NOMO-1 (cell line): ENCODE measurements at regions not wholly inside any gene's neighbourhood (a gene's known extent, or its start where the extent isn't known, plus 50 kb on each side); places are given as distances from the start of the nearest gene placed in this dataset.

Experiments used
- DNase-seq, 2 experiments: peaks; one replicate each; lab custom pipeline; 2025; ENCODE audit not compliant: unreplicated experiment in 2 of 2; lab: John Stamatoyannopoulos, UW

DNA sequence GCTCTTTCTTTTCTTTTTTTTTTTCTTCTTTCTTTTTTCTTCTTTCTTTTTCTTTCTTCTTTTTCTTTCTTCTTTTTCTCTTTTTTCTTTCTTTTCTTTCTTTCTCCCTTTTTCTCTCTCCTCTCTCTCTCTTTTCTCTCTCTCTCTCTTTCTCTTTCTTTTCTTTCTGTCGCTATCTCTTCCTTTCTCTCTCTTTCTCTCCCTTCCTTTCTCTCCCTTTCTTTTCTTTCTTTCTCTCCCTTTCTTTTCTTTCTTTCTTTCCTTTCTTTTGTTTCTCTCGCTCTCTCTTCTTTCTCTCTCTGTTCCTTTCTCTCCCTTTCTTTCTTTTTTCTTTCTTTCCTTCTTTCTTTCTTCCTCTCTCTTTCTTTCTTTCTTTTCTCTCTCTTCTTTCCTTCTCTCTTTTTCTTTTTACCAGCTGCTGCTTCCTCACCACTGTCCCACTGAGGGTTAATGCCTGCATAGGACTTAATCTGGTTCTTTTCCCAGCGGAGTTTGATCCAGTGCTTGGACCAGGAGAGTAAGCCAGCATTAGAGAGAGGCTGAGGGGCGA is 145.4 kb upstream of the SIX2 start:
- no peak for DNase-seq

DNA sequence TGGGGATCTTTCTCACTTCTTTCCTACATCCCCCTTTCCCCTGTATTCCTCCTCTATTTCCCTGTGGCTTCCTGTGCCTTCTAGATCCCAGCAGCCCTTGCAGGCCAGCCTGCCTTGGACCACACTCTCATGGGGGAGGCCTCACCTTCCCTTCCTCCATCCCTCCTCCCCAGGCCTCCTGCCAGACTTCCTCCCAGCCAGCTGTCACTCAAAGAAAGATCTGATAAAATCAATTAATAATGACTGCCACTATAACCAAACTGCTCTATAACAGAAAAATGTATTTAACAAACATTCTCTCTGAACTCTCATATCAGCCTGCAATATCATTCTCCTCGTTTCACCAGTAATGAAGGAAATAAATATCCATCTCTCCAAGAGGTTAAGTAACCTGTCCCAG is 144.9 kb upstream of the SIX2 start:
- no peak for DNase-seq

DNA sequence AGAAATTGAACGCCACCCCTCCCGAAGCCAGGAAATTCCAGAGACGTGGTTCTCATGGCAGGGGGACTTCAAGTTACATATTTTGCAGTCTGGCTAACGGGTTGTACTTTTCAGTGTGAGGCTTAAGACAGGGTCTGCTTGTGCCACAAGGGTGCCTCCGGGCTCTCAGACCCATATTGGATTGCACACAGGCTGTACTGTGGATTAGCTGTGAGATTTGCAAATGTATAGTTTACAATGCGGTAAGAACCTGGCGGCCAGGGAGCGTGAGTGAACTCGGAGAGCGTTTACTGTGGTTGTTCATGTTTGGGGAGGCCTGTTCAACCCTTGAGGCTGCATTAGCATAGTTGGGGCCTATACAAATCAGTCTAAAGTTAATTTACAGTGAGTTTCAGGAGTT is 143.9 kb upstream of the SIX2 start:
- DNase-seq, result no peak

DNA sequence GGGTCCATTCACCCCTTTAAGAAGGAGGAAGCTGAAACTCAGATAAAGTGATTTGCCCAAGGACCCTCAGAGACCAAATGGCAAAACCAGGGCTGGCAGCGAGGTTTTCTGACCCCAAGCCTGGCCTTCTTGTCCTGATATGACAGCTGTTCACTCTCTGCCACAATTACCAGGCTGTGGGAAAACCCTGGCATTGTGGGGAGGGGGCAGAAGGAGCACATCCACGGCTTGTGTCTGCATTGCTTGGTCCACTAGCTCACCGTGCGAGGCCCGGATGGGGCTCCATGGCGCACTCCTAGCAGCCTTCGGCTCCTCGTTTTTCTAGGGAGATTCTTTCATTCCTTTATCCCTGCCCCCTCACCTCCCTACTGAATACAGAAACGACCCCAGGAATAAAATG is 143.4 kb upstream of the SIX2 start:
- no peak for DNase-seq

DNA sequence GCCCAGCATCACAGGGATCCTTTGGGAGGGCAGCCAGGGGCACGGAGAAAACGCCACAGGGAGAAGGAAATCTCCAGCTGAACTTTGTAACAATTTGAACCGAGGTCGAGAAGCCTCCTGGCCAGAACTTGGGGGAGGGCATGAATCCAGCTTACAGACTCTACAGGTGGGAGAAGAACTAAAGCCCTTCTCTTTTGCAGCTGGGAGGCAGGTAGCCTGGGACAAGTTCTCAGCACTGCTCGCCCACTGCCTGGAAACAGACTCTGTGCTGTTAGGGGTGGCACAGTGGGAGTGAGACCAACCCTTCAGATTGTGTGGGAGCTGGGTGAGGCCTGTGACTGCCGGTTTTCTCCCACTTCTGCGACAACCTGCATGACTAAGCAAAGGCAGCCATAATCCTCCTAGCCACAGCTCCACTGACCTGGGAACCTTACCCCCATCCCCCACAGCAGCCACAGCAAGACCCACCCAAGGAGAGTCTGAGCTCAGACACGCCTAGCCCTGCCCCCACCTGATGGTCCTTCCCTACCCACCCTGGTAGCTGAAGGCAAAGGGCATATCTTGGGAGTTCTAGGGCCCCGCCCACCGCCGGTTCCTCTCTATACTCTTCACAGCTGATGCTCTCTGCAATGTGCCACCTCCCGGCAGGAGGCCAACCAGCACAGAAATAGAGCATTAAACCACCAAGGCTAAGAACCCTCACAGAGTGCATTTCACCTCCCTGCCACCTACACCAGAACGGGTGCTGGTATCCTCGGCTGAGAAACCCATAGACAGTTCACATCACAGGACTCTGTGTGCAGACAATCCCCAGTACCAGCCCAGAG is 136.0 kb upstream of the SIX2 start:
- no peak for DNase-seq

DNA sequence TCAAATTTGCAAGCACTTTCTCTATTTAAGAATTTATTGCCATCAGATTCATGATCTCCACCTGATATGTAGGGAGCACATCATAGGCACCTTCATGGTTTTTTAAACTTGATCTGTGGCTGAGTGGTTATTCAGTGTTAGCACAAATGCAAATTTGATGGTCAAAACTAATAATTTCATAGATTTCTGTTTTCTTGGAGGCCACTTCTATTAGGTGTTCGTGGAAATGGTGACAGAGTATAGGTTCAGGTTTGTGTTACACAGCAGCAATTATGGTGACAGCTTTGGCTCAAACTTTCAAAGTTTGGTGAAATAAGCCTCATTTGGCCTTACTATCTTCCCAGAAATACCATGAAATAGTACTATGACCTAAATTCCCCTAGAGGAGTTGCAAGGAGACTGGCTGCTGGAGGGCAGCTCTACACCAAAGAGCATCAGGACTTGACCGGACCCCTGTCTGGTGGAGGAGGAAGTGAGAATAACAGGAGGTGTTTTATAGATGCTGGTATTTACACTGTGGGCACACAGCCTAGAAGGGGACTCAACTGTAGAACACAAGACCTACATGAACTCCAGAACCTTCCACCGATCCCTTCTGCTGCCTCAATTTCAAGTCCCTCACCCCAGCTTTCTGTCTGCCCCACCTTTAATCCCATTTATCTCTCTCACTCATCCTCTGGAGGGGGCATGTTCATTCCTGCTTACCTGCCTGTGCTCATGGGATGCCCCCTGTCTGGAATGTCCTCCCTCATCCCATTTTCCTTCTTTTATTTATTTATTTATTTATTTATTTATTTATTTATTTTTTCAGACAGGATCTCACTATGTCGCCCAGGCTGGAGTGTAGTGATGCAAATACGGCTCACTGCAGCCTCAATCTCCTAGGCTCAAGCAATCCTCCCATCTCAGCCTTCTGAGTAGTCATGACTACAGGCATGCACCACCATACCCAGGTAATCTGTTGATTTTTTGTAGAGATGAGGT is 132.9 kb upstream of the SIX2 start:
- peak in 1 of 2 experiments; percentile 11 for DNase-seq

DNA sequence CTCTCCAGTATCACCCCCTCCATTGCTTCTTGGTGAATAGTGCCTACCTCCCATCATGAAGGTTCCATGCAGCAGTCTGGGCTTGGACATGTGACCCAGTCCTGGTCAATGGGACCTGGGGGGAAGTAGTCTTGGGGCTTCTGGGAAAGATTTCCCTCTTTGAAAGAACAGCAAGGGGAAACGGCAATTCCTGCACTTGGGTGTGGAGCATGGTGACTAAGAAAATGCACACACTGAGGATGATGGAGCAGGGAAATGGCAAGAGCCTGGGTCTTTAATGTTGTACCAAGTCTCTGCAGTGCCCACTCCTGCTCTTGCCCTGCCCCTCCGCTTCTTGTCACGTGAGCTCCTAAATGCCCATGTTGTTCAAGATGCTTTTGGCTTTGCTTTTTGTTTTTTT is 131.4 kb upstream of the SIX2 start:
- no peak for DNase-seq

DNA sequence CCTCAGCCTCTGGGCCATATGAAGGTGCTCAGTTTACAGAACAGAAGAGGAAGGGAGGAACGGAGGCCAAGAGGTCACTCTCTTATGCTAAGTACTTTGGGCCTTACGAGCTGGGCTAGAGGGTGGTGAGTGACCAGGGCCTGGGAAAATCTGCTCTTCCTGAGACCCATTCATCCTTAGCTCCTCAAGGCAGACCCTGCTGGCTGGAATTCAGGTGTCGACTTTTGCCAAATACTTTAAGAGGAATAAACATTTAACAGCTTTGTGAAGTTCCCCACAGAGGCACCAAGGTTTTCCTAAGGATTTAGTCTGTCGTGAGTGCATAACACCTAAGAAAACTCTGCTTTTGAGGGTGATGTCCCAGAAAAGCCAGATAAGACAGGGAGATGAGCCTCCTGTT is 129.7 kb upstream of the SIX2 start:
- DNase-seq, result no peak

DNA sequence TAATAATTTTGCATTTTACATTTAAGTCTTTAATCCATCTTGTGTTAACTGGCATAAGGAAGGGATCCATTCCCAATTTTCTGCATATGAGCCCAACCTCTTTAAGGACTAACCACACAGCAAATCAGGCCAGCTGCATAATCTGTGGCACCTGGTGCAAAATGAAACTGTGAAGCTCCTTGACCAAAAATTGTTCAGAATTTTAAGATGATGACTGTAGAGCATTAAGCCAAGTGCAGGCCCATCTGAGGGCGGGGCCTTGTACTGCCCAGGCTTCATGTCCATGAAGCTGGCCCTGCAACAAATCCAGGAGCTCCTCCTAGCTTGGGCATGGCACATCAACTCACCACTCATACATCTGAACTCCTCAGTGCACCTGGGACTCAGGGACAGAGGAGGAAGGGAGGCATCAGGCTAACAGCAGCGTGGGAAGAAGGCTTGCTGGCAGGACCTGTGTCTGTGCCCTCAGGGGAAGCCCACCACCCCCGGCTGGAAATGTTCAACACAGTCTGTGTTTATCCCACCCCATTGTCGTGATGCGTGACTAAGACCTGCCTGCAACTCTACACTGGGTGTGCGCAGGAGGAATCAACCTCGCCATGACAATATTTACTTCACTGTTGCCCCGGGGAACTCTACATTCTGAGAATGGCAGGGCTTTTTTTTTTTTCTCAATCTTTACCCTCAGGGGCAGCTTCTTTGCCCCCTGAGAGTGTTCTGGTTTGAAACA is 128.9 kb upstream of the SIX2 start:
- DNase-seq, result no peak

DNA sequence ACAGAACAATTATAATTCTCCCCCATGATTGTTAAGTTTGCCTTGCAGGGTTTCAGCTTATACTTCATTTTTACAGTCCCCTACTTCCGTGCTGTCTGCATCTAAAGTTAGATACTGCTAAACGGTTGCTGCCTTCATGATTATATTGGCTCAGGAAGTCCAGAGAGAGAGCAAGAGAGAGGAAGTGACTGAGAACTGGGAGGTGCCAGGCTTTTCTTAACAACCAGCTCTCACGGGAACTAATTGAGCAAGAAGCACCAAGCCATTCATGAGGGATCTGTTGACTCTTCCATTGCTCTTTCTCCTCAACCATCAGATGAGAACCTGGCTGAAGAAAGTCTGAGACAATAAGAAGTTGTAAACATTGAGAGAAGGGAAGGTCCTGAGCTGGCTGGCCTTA is 125.5 kb upstream of the SIX2 start:
- peak; percentile 74 to 95 for DNase-seq

DNA sequence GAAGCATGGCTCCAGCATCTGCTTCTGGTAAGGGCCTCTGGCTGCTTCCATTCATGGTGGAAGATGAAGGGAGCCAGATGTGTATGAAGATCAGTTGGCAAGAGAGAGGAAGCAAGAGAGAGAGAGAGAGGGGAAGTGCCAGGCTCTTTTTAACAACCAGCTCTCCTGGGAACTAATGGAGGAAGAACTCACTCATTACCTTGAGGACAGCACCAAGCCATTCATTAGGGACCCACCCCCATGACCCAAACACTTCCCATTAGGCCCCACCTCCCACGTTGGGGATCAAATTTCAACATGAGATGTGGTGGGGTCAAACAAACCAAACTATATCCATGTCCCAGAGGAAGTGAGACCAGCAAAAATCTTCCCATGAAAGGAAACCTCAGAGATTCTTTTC is 124.8 kb upstream of the SIX2 start:
- DNase-seq, result peak in 1 of 2 experiments; percentile 44

DNA sequence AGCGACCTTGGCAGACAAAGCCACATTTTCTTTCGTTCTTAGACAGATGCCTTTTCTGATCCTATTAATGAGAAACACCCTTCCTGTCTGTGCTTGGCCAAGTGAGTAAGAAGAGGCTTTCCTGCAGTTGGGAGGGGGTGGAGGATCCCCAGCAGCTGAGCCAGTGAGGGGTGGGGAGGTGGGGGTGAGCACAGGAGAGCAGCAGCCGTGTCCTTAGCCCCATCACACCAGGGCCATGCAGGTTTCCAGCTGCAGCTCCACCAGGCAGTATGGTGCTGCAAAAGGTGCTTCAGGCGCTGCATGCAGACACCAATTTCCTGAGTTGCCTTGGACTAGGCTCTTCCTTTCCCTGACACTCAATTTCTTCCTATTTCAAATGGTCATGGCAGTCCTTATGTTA is 123.3 kb upstream of the SIX2 start:
- no peak for DNase-seq

DNA sequence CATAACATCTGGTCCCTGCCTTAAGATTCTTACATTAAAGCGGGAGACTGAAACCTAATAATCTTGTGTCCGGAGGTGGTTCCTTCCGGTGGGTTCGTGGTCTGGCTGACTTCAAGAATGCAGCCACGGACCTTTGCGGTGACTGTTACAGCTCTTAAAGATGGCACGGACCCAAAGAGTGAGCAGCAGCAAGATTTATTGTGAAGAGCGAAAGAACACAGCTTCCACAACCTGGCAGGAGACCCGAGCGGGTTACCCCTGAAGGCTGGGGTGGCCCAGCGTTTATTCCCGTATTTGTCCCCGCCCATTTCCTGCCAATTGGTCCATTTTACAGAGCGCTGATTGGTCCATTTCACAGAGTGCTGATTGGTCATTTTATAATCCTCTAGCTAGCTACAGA is 122.3 kb upstream of the SIX2 start:
- peak in 1 of 2 experiments; percentile 2 for DNase-seq

DNA sequence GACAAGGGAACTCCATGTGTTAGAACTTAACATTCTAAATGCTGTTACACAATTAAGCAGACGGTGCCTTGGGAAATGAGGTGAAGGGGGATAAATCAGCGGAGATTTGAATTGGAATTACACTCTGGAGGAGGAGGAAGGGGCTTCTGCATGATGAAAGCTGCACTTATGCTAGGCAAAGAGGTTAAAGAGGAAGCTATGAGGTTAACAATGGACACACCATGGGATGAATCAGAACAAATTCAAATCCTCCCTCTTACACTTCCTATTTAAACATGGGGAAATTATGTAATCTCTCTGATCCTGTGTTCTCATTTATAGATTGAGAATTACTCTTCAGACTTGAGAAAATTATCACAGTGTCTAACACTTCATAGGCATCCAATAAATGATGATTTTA is 121.5 kb upstream of the SIX2 start:
- DNase-seq, result peak; percentile 47 to 89

DNA sequence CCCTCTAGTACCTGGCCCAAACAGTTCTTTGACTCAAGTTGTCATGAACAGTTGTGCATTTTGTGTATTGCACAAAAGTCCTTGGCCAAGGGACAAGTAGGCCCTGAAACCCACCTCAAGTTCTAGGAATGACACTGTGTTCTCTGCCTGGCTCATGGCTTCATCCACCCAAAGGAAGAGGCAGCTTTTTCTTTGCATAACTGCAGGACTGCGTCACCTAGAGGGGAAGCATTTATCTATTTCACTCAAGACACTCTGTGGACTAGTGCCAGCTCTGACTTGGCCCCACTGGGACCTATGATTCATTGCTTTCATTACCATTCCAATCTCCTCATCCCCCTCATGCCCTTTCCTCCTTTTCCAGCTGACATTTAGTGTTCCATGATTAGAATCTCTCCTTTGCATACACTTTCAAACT is 119.3 kb upstream of the SIX2 start:
- DNase-seq, result peak in 1 of 2 experiments; percentile 29

DNA sequence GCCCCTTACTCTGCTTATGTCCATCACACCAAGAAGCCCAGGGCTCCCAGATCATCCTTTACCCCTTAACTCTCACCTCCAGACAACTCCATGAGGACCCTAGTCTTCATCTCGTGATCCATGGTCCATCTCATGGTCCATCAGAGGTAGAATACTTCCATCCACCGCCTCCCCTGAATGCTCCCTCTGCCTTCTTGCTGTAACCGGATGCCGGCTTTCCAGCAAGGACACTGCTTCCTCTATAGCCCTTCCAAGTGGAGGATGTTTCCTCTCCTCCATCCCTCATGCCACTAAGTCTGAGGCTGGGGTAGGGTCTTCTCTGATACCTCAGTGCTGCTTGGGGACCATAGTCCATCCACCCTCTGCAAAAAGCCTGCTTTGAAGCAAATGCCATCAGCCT is 118.6 kb upstream of the SIX2 start:
- no peak for DNase-seq

DNA sequence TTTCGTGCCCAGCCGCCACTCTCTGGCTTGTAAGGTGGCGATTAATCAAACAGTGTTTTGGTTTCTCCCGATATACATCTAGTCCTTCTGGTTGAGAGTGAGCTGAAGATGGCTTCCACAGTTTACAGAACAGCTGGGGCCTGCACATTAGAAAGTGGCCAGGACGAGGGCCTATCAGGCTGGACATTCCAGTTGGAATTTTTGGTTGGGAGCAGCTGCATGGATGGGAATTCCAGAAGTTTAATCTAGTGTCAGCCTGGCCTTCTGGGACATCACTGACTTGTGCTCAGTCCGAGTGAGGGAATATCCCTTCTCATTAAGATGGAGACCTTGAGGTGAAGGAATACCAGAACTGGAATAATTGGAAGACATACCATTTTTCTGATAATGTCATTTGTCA is 118.1 kb upstream of the SIX2 start:
- no peak for DNase-seq

DNA sequence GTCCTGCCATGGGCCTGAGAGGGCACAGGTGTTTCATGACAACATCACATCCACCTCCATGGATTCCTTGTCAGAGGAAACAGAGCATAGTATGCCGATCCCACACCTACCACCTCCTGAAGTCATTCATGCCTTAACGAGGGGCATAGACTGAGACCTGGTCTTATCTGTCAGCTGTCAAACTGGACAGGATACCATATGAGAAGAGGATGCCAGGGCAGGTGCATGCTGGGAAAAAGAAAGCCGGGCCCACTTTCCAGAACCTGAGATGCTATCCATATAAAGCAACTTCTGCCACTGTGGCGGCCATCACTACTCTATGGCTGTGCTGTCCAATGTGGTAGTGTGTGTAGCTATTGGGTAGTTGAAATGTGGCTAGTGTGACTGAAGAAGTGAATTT is 116.0 kb upstream of the SIX2 start:
- DNase-seq, result no peak

DNA sequence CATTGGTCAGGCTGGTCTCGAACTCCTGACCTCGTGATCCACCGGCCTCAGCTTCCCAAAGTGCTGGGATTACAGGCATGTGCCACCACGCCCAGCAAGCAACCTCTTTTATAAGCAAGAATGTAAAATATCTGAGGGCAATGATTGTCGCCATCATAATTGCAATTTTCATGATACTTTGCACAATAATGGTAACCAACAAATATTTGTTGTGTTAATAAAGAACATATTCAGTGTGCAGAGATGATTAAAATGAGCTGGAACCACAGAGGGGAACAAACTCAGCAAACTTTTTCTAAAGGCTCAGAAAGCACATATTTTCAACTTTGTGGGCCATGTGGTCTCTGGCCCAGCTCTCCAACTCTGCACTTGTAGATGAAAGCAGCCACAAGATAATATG is 115.2 kb upstream of the SIX2 start:
- no peak for DNase-seq

DNA sequence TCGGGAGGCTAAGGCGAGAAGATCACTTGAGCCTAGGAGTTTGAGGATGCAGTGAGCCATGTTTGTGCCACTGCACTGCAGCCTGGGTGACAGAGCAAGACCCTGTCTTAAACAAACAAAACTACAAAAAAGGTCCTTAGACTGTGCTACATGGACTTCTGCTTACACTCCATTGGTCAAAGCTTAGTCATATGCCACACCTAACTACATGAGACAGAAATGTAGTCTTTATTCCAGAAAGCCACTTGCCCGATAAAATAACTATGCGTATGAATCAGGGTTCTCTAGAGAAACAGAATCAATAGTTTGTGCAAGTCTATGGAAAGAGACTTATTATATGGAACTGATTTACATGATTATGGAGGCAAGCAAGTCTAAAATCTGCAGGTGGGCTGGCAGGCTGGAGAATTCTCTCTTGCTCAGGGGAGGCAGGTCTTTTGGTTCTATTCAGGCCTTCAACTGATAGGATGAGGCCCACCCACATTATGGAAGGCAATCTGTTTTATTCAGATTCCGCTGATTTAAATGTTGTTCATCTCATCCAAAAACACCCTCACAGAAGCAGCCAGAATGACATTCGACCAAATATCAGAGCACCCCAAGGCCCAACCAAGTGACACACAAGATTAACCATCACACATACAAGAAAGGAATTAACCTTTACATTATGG is 114.4 kb upstream of the SIX2 start:
- no peak for DNase-seq
